H9 (cell line): ENCODE measurements at regions not wholly inside any gene's neighbourhood (a gene's known extent, or its start where the extent isn't known, plus 50 kb on each side); places are given as distances from the start of the nearest gene placed in this dataset.

Source experiments
- DNase-seq: peaks from one replicate; pipeline ENCODE4 v3.0.0-alpha.2; 2017
- H2AFZ ChIP-seq: one replicate; pipeline ENCODE4 v1.6.1; 2013; ENCODE audit warnings: mild to moderate bottlenecking, low read length, control low read depth, moderate library complexity
- H2AK5ac ChIP-seq: 2 replicates; pipeline ENCODE4 v1.6.1; 2013; ENCODE audit warnings: low read length, control low read depth, mixed read lengths; ENCODE audit not compliant: insufficient read length
- H2BK120ac ChIP-seq: one replicate; pipeline ENCODE4 v1.6.1; 2013; ENCODE audit warnings: low read depth, mild to moderate bottlenecking, low read length, control low read depth, inconsistent platforms; ENCODE audit not compliant: poor library complexity, severe bottlenecking
- H2BK12ac ChIP-seq: 2 replicates; pipeline ENCODE4 v1.6.1; 2013; ENCODE audit warnings: low read length, control low read depth, mixed read lengths, low read depth; ENCODE audit not compliant: insufficient read length
- H2BK15ac ChIP-seq: 2 replicates; pipeline ENCODE4 v1.6.1; 2013; ENCODE audit warnings: low read depth, low read length, control low read depth
- H2BK20ac ChIP-seq: one replicate; pipeline ENCODE4 v1.6.1; 2013; ENCODE audit warnings: low read depth, mild to moderate bottlenecking, low read length, control low read depth, inconsistent platforms; ENCODE audit not compliant: poor library complexity, severe bottlenecking
- H2BK5ac ChIP-seq: 2 replicates; pipeline ENCODE4 v1.6.1; 2013; ENCODE audit warnings: low read length, control low read depth, mixed read lengths; ENCODE audit not compliant: insufficient read length
- H3K14ac ChIP-seq: 2 replicates; pipeline ENCODE4 v1.6.1; 2013; ENCODE audit warnings: low read length, control low read depth; ENCODE audit not compliant: insufficient read depth
- H3K18ac ChIP-seq: 2 replicates; pipeline ENCODE4 v1.6.1; 2013; ENCODE audit warnings: low read depth, mild to moderate bottlenecking, mixed read lengths, low read length, control low read depth; ENCODE audit not compliant: insufficient read length
- H3K23ac ChIP-seq: 2 replicates; pipeline ENCODE4 v1.6.1; 2013; ENCODE audit warnings: low read length, control low read depth, mixed read lengths, low read depth; ENCODE audit not compliant: insufficient read length
- H3K23me2 ChIP-seq: 2 replicates; pipeline ENCODE4 v1.6.1; 2013; ENCODE audit warnings: low read depth, mild to moderate bottlenecking, mixed read lengths, low read length, control low read depth; ENCODE audit not compliant: insufficient read length, poor library complexity, severe bottlenecking
- H3K27ac ChIP-seq: 2 replicates; pipeline ENCODE4 v1.5.1; 2013; ENCODE audit warnings: low read length, control low read depth, mixed read lengths, low read depth; ENCODE audit not compliant: insufficient read length
- H3K27me3 ChIP-seq: 2 replicates; pipeline ENCODE4 v1.6.1; 2013; ENCODE audit warnings: low read length, control low read depth, inconsistent platforms; ENCODE audit not compliant: insufficient read depth
- H3K4ac ChIP-seq: 2 replicates; pipeline ENCODE4 v1.6.1; 2013; ENCODE audit warnings: low read depth, mild to moderate bottlenecking, control low read depth, inconsistent platforms, low read length, moderate library complexity
- H3K4me1 ChIP-seq: 2 replicates; pipeline ENCODE4 v1.6.1; 2013; ENCODE audit warnings: low read length, control low read depth, inconsistent platforms; ENCODE audit not compliant: insufficient read depth
- H3K4me2 ChIP-seq: 2 replicates; pipeline ENCODE4 v1.6.1; 2013; ENCODE audit warnings: low read length, control low read depth, mixed read lengths; ENCODE audit not compliant: insufficient read length, insufficient read depth
- H3K56ac ChIP-seq: 2 replicates; pipeline ENCODE4 v1.6.1; 2013; ENCODE audit warnings: low read depth, mild to moderate bottlenecking, mixed read lengths, low read length, control low read depth; ENCODE audit not compliant: insufficient read length
- H3K79me1 ChIP-seq: 2 replicates; pipeline ENCODE4 v1.6.1; 2013; ENCODE audit warnings: low read depth, mild to moderate bottlenecking, moderate library complexity, low read length, control low read depth, inconsistent platforms; ENCODE audit not compliant: insufficient read depth, poor library complexity, severe bottlenecking
- H3K79me2 ChIP-seq: 2 replicates; pipeline ENCODE4 v1.6.1; 2013; ENCODE audit warnings: low read length, control low read depth, inconsistent platforms; ENCODE audit not compliant: insufficient read depth
- H3K9ac ChIP-seq: 2 replicates; pipeline ENCODE4 v1.6.1; 2013; ENCODE audit warnings: low read length, control low read depth, mixed read lengths; ENCODE audit not compliant: insufficient read length; ENCODE audit errors: extremely low read depth
- H3K9me3 ChIP-seq: one replicate; pipeline ENCODE4 v1.6.1; 2013; ENCODE audit warnings: low read depth, low read length, inconsistent platforms; ENCODE audit not compliant: control insufficient read depth
- H3T11ph ChIP-seq: one replicate; pipeline ENCODE4 v1.6.1; 2013; ENCODE audit warnings: mild to moderate bottlenecking, low read length, control low read depth, inconsistent platforms
- H4K20me1 ChIP-seq: one replicate; pipeline ENCODE4 v1.6.1; 2013; ENCODE audit not compliant: control insufficient read depth, insufficient read length, insufficient read depth
- H4K5ac ChIP-seq: 2 replicates; pipeline ENCODE4 v1.6.1; 2013; ENCODE audit warnings: low read depth, mild to moderate bottlenecking, mixed read lengths, low read length, control low read depth; ENCODE audit not compliant: insufficient read length
- H4K8ac ChIP-seq: replicated peaks from 2 replicates; pipeline ENCODE4 v1.6.1; 2013; ENCODE audit warnings: low read length, control low read depth, mixed read lengths, low read depth; ENCODE audit not compliant: insufficient read length
- H4K91ac ChIP-seq: 2 replicates; pipeline ENCODE4 v1.6.1; 2013; ENCODE audit warnings: low read depth, mild to moderate bottlenecking, moderate library complexity, mixed read lengths, low read length, control low read depth; ENCODE audit not compliant: insufficient read length
- H3K27ac Mint-ChIP-seq, 3 experiments: 2 replicates in 2 of 3; 3 replicates in 1 of 3; pipeline ENCODE4 v1.8.0; 2020 to 2021; ENCODE audit warnings: mixed read lengths in 3 of 3, mild to moderate bottlenecking in 1 of 3, moderate library complexity in 1 of 3
- H3K27me3 Mint-ChIP-seq: 2 replicates; pipeline ENCODE4 v1.8.0; 2021; ENCODE audit warnings: low read depth, mild to moderate bottlenecking, moderate library complexity, mixed read lengths
- H3K36me3 Mint-ChIP-seq, 3 experiments: 2 replicates in 2 of 3; 3 replicates in 1 of 3; pipeline ENCODE4 v1.8.0; 2020 to 2021; ENCODE audit warnings: low read depth in 3 of 3, mixed read lengths in 3 of 3; ENCODE audit not compliant: insufficient read depth in 1 of 3
- H3K4me1 Mint-ChIP-seq, 2 experiments: 2 replicates each; pipeline ENCODE4 v1.8.0; 2020; ENCODE audit warnings: mixed read lengths in 2 of 2
- H3K4me3 Mint-ChIP-seq, 2 experiments: 2 replicates in 1 of 2; 3 replicates in 1 of 2; pipeline ENCODE4 v1.8.0; 2020 to 2021; ENCODE audit warnings: mild to moderate bottlenecking in 2 of 2, mixed read lengths in 2 of 2, moderate library complexity in 1 of 2
- H3K9me3 Mint-ChIP-seq, 2 experiments: 2 replicates in 1 of 2; 3 replicates in 1 of 2; pipeline ENCODE4 v1.8.0; 2020; ENCODE audit warnings: mild to moderate bottlenecking in 2 of 2, mixed read lengths in 2 of 2, moderate library complexity in 1 of 2
- WGBS: extraction: QIAGEN DNeasy Blood & Tissue Kit; methylation state at CpG from one replicate; pipeline ENCODE4 v1.1.7; 2013; ENCODE audit warnings: missing lambda C conversion rate, low lambda C conversion rate, mixed read lengths; ENCODE audit not compliant: insufficient read length; ENCODE audit errors: extremely low coverage; 5-methylcytosine and 5-hydroxymethylcytosine counted together
- TF ChIP-seq, protein P1 (sequence below): fragments of 200-600 bp; sonication (generic); conservative IDR thresholded peaks from 3 replicates; pipeline ENCODE4 v1.8.0; 2021; ENCODE audit warnings: antibody characterized with exemption, mild to moderate bottlenecking

DNA sequence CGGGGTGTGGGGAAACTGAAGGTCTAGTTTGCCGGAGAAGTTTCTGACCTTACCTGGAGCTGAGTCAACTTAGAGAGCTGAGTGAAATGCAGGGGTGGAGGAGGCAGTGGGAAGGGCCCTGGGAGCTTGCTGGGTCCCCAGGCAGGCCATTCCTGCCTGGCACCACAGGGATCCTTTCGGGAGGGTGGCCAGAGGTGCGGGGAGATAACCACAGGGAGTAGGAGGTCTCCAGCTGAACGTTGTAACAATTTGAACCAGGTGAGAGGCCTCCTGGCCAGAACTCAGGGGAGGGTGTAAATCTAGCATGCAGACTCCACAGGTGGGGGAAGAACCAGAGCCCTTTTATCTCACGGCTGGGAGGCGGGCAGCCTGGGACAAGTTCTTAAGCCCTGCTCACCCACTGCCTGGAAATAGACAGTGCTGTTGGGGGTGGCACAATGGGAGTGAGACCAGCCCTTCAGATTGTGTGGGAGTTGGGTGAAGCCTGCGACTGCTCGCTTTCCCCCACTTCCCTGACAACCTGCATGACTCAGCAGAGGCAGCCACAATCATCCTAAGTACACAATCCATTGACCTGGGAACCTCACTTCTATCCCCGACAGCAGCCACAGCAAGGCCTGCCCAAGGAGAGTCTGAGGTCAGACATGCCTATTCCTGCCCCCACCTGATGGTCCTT lies 247.4 kb downstream of the ADGRA3 start:
- Mint-ChIP-seq H3K27ac (peak overlapping the region in 2 of 3 experiments; percentile 30 to 53; a peak in 1 of 7 replicates), H3K27me3 (no peaks in the 10 kb centered on the region)

More for the DNA sequence above, 247.4 kb downstream of the ADGRA3 start:
- Mint-ChIP-seq H3K9me3 (peaks cover 8 to 11% of the 10 kb centered on the region in 2 experiments; a peak in 3 of 5 replicates), H3K4me1 (peaks cover 2 to 21% of the 10 kb centered on the region in 2 experiments; a peak in 3 of 4 replicates), H3K4me3 (no peak overlapping the region), H3K36me3 (peaks cover 0 to 9% (median 4%) of the 10 kb centered on the region in 3 experiments; a peak in 3 of 7 replicates)
- no peak overlapping the region for H3K56ac ChIP-seq
- no peak overlapping the region for H4K91ac ChIP-seq
- no peak overlapping the region for H4K8ac ChIP-seq
- H3K4me2 ChIP-seq, result no peak overlapping the region
- H3K18ac ChIP-seq, result no peak overlapping the region
- no peak overlapping the region for H3K4ac ChIP-seq
- H3K79me1 ChIP-seq, result no peaks in the 10 kb centered on the region
- no peaks in the 10 kb centered on the region for H3K27me3 ChIP-seq
- H3K9ac ChIP-seq, result no peak overlapping the region
- H4K5ac ChIP-seq, result no peak overlapping the region
- H2BK12ac ChIP-seq, result no peak overlapping the region
- no peak overlapping the region for H2BK5ac ChIP-seq
- H3K23me2 ChIP-seq, result no peaks in the 10 kb centered on the region
- H3K27ac ChIP-seq, result no peak overlapping the region
- no CpG with 5 or more reads among the region's 10 CpGs for WGBS
- no peak overlapping the region for H2AFZ ChIP-seq
- H3K79me2 ChIP-seq, result no peaks in the 10 kb centered on the region
- no peak overlapping the region for H3K23ac ChIP-seq
- no peaks in the 10 kb centered on the region for H3K4me1 ChIP-seq
- H3T11ph ChIP-seq, result no peak overlapping the region
- H2AK5ac ChIP-seq, result no peak overlapping the region
- H2BK120ac ChIP-seq, result no peak overlapping the region
- H2BK15ac ChIP-seq, result no peak overlapping the region
- H3K14ac ChIP-seq, result no peak overlapping the region
- H4K20me1 ChIP-seq, result no peaks in the 10 kb centered on the region
- H2BK20ac ChIP-seq, result no peak overlapping the region
- H3K9me3 ChIP-seq, result no peaks in the 10 kb centered on the region
- TF ChIP-seq, protein P1, sequence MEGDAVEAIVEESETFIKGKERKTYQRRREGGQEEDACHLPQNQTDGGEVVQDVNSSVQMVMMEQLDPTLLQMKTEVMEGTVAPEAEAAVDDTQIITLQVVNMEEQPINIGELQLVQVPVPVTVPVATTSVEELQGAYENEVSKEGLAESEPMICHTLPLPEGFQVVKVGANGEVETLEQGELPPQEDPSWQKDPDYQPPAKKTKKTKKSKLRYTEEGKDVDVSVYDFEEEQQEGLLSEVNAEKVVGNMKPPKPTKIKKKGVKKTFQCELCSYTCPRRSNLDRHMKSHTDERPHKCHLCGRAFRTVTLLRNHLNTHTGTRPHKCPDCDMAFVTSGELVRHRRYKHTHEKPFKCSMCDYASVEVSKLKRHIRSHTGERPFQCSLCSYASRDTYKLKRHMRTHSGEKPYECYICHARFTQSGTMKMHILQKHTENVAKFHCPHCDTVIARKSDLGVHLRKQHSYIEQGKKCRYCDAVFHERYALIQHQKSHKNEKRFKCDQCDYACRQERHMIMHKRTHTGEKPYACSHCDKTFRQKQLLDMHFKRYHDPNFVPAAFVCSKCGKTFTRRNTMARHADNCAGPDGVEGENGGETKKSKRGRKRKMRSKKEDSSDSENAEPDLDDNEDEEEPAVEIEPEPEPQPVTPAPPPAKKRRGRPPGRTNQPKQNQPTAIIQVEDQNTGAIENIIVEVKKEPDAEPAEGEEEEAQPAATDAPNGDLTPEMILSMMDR, result no peak
- no peak for DNase-seq
